NCI-H82 treated with DMSO at 0.1 percent for 48 hours (cell line): ENCODE measurements at regions not wholly inside any gene's neighbourhood (a gene's known extent, or its start where the extent isn't known, plus 50 kb on each side); places are given as distances from the start of the nearest gene placed in this dataset.
"Not testable (repeated sequence)": the region's sequence is repeated elsewhere in the genome, so short reads cannot be mapped to it uniquely, and the experiment has no call there.

Source experiments
- DNase-seq: peaks from one replicate; lab custom pipeline; 2025; ENCODE audit not compliant: unreplicated experiment; lab: John Stamatoyannopoulos, UW

DNA sequence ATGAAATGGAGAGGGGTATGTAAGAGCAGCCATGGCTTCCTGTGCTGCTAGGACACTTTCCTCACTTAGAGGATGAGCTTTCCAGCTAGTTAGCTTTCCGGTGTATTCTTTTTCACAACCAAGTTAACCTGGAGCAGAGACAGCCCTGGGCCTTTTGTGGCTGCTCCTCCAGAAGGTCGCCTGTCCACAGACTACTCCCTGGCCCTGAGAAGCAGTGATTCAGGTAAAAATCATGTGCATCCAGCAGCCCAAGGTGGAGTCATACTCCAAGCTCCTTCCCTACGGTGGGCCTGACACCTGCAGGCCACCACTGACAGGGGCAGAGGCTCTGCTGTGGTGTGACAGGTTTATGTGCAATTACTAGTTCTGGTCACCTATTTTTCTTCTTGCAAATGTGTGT lies 187.2 kb downstream of the ANKRD30B start:
- no peak for DNase-seq

DNA sequence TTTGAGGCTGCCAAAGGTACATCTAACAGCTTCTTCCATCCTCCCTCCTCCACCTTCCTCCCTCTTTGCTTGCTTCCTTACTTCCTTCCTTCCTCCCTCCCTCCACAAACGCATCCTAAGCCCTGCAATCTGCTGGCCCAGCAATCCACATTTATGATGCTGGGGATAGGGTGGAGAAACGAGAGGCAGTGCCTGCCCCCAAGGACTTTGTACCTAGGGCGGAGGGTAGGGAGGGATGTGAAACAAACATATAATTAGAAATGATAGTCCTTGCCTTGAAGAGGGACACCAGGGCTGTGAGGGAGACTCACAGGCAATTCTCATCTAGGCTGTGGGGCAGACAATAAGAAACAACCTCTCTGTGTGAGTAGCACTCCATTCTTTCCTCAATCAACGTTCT lies 188.3 kb downstream of the ANKRD30B start:
- DNase-seq, result no peak

DNA sequence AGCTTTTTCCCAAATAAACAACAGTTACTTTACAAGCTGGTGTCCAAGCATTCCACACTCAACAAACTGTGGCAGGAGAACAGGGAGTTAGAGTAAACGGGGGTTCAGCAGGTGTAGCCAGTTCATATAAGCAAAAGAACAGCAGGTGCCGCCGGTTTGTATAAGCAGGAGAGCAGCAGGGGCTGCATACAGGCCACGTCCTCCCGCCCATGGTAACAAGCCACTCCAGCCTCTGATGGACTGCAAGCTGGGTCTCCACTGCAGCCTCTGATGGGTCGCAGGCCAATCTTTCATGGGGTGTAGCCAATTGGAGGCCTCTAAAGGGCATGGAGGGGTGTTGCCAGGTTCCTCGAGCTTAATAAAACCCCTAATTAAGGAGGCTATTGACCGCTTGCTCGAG lies 189.3 kb downstream of the ANKRD30B start:
- DNase-seq, result no peak

DNA sequence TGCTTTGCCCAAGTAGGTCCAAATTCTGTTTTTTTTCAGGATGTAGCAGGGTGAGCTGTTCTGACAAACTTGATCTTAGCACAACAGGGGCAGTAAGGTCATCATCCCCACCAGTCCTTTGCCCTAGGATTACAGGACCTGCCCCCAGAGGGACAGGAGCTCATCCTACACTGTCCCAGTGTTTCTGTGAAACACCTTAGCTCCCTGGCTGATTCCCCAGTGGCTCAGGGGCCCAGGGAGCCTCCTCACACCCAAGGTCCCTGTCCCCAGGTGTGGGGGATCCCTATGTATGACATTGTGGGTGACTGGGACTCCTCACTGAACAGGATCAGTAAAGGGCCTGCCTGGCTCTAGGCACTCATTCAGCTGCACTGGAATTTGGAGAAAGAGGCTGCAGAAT lies 191.2 kb downstream of the ANKRD30B start:
- no peak for DNase-seq

DNA sequence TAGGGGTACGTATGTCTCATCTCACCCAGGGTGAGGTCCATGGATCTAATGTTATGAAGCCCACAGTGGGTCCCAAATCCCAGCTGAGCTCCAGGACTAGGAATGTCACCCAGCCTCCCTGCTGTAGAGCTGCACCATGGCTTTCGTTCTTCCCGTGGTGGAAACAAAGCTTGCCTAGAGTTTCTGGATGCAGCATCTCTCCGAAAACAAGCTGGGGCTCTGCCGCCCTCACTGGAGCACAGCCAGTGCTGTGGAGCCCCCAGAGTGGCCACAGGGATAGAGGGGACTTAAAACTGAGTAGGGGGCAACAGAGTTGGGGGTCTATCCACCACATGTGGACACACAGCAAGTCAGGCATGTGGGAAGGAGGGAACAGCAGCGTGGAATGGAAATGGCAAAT lies 192.1 kb downstream of the ANKRD30B start:
- not testable (repeated sequence) for DNase-seq

DNA sequence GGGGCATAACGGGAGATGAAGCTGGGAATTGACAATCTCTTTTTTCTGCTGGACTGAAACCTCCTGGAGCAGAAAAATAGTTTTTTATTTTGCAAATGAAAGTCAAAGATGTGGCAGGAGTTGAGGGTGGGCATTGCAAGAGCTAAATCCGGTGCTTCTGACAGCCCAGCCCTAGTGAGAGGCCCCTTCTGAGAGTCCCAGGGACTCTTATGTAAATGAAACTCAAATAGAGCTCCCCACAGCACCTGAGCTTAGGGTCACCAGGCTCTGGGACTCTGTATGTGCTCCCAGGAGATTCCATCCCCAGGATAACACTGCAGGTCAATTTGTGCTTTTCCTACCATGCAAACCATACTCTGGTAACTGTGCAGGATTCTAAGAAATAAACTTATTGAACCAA lies 192.8 kb downstream of the ANKRD30B start:
- DNase-seq, result no peak

DNA sequence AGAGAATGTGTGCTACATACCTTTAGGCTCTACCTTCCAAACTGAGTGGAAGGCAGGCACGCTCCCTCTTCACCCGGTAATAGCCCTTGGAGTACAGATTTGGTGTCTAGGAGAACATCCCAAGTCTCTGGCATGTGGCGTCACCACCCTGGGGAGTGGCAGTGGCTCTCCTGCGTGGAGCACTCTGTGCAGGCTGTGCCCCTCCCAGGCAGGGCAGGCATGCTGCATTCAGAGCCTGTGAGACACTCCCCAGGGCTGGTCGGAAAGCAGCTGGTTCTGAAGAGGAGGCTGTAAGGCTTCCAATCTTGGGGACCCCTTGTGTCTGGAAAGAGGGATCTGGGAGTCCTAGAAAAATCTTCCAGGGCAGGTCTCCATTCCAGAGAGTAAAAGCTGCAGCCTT lies 193.3 kb downstream of the ANKRD30B start:
- DNase-seq, result no peak

DNA sequence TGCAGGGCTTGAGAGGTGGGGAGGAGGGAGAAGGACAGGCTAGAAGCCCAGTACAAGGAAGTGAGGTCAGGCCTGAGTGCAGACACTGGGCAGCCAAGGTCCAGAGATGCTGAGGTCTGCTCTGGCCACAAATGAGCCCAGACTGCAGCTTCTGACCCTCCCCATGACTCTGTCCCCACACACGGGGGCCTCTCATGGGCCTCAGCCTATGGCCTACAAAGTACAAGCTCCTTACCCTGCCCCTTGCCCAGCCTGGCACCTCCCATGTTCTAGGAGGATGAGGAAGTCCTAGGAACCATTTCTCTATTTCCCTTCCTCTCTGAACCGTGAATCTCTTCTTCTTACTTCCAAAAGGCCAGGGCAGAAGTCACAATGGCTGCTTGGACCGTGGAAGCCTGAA lies 193.8 kb downstream of the ANKRD30B start:
- no peak for DNase-seq

DNA sequence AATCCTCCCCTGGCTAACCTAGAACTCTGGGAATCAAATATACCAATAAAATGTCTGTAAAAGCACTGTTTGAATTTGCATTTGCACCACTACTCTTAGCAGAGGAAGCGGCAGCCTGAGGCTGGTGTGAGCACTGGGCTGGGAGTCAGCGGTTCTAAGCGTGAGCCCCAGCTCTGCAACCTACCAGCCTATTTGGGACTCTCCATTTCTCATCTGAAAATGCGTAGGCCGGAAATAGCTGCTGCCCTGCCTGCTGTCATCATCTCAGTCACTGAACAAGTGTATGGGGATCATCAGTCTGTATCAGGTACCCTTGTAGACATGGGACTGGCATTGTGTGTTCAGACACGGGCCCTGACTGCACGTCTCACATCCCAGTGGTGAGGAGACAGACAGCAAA lies 194.3 kb downstream of the ANKRD30B start:
- no peak for DNase-seq

DNA sequence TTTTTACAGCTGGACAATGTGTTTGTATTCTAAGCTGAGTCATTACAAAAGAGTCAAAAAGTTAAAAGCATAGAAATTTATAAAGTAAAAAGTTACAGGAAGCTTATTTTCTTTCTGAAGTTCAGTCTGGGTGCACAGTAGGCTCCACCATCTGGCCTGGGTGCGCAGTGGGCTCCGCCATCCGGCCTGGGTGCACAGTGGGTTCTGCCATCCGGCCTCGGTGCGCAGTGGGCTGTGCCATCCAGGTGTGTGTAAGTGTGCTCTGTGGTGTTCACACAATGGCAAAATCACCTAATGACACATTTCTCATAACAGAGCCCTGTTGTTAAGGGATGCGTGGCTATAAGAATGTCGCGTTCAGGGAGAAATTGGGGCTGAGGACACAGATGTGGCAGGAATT lies 195.5 kb downstream of the ANKRD30B start:
- no peak for DNase-seq

DNA sequence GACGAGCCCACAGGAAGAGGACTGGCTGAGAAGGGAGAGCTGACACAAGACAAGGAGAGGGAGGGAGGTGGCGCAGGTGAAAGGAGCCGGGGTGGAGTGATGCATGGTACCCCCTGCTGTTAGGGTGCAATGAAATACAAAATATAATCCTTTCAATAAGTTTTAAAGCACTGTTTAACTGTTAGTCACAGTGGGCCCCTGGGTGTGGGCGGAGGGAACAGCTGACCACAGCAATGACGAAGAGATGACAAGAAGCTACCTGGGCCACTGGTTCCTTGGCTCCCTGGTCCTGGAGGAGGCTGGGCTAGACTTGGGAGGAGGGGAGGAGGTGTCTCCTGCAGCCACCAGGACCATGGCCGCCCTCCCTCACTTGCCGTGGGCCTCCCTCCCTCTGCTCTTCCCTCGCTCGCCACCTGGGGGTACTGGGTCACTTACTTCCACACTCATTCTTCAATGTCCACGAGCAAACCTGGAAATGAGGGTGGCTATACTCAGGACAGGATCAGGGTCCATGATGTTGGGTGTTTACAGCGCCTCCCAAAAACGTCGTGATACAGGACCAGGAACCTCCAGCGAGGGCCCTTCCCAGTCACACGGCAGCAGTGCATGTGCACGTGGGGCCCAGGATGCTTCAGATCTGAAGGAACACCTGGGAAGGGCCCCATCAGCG lies 196.1 kb downstream of the ANKRD30B start:
- DNase-seq, result no peak

DNA sequence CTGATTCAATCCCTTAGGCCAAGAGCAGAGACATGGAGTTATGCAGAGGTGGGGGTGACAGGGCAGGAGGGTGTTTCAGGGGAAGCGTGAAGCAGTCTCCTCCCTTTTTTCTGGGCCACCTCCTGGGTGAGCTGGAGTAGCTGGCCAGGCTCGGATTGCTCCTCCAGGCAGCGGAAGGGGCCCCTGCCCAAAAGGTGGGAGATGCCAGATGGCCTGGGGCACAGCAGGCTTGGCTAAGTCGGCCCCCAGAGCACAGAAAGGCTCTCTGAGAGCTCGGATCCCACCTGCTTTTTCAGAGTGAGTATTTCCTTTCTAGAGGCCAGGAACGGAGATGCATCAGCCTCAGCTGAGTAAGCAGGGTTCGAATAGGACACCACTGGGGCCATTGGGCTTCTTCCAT lies 196.9 kb downstream of the ANKRD30B start:
- no peak for DNase-seq

DNA sequence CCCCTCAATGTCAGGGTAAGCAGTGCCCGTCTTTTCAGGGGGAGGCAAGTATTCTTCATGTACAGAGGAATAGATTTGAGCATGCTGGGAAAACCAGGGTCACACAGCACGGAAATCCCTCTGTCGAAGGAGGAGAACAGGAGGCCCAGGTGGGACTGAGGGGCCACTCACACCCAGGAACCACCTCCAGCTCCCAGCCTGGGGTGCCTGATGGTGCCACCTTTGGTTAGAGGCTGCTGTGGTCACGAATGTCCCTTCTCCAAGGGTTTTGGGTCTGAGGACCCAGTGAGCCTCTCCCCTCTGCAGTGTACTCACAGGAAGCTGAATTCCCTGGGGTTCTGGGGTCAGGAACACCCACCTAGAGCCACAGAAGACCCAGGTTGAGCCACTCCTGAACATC lies 197.3 kb downstream of the ANKRD30B start:
- no peak for DNase-seq

DNA sequence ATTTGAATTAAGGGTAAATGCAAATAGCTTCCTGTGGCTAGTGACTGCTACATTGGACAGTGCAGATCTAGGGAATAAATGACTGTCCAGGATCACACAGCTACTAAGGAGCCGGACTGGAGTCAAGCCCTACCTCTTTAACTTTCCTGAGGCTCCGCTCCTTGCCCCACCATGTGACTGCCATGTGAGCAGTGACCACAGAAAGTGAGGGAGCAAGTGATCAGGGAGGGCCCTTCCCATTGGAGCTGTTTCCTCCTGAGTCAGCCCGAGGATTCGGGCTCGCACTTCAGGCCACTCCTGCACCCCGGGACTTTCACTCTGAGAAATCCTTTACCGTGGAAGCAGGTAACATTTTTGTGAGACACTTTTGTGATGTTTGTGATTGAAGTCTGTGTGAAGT lies 198.0 kb downstream of the ANKRD30B start:
- DNase-seq, result no peak

DNA sequence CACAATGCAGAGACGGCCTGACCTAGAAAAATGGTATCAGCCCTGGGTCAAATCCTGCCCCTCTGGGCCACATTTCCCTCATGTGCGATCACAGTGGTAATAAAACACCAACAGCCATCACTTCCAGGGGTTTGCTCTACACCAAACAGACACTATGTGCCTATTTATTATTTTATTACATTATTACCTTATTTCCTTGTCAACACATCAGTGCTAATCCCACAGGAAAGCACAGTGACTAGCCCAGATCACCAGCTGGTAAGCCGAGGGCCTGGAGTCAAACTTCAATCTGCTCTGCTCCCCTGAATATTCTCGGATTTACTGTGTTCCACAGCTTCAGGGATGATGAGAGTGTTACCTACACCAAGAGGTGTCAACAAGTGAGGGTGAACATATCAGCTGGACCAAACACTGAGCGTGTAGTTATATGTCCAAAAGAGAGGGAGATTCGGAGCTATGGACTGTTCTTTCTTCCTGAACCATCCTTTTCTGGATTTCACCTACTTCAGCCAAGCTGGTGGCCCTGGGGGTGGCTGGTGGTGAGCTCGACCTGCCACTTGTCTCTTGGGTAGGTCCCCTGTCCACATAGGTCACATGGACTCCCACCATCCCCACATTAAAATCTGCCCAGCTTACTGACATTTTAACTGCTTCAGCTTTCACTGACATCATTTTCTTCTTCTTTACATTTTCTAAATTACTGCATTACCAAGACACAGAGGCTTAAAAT lies 198.9 kb downstream of the ANKRD30B start:
- not testable (repeated sequence) for DNase-seq

DNA sequence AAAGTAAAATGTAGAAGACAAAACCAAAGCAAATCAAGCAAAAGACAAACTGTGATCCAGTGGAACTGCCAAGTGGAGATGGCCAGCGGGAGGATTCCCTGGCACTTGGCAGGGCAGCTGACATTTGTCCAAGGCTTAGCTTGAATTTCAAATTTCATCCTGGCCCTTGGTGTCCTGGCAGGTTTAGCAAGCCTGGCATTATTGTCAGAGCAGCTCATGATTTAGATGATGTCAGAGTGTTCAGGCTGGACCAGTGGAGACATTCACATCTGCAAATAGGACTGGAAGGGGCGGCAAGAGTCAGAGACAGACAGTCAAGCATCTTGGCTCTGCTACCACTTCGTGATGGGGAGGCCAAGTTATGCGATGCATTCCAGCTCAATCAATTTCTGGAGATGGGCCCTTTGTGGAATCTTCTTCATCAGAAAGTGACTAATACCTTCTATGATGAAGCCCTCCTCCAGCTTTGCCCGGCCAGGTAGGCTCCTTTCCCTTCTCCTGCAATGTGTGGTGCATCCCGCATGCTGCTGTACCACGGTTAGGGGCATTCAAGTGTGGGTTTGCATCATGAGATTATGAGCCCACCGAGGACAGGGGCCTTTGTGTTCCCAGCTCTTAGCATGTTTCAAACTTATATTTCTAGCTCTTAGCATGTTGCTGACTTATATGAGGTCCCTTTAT lies 199.7 kb downstream of the ANKRD30B start:
- DNase-seq, result no peak

DNA sequence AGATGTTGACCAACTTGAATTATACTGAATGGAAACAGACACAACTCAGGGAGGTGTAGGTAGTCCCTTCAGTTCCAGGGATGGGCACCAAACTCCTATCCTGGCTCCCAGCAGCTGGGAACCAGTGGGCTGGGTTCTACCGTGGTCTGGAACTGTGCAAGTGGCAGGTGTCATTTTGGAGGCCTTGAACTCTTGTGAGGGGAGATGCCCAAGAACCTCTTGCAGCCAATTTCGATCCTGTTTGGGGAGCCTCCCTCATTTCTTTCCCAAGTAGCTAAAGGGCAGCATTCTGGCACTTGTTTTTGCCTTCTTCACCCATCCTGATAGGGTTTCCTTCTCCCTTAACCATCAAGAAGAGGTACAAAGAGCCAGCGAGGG lies 200.2 kb downstream of the ANKRD30B start:
- DNase-seq, result no peak

DNA sequence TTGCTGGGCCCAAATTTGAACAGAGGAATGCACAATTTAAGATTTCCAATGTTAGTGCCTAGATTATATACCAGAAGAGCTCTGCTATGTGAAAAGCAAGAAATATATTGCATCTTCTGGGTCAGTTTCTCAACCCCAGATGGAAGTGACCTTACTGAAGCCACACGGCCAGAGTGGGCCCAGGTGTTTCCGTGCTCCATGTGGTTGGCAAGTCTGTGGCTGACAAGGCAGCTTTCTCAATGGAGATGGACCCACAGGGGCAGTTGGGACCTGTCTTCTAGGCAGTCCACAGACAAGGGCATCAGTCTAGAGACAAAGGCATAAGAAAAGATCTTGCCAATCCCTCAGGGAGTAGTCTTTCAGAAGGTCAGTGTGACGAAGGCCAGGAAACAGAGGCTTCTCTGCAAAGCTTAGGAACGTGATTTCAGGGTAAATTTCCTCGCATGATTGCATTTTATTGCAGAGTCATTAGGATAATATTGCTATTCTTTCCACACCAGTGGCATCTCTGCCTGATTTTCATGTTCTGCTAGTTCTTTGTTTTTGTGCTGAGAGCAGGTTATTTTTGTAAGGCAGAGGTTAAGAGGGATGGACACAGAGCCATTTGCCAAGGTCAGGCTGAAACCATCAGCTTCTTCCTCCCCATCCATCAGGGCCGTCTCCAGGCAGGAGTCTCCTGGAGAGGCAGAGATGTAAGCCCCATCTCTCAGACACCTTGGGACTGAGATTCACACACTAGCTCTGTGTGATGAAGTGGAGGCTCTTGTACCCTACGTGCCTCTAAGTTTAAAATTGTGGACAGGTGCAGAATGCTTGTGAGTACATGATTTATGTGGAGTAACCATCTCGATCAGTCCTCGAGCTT lies 202.1 kb downstream of the ANKRD30B start:
- DNase-seq, result no peak

DNA sequence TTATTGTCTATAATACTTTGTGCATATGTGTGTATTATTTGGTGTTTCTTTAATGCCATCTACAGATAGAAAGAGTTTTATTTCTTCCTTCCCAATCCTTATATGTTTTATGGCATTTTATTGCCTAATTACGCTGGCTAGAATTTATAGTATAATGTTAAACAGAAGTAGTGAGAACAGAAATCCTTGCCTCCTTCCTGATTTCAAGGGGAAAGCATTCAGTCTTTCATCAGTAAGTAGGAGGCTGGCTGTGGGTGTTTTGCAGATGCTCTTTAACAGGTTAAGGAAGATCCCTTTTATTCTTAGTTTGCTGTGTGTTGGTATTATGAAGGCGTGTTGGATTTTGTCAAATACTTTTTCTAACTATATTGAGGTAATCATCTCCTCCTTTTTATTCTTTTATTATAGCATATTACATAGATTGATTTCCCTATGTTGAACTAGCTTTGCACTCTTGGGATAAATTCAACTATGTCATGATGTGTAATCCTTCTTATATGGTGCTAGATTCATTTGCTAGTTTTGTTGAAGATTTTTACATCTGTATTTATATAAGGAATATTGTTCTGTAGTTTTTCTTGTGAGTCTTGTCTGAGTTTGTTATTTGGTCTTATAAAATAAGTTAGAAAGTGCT lies 204.6 kb downstream of the ANKRD30B start:
- DNase-seq, result not testable (repeated sequence)

DNA sequence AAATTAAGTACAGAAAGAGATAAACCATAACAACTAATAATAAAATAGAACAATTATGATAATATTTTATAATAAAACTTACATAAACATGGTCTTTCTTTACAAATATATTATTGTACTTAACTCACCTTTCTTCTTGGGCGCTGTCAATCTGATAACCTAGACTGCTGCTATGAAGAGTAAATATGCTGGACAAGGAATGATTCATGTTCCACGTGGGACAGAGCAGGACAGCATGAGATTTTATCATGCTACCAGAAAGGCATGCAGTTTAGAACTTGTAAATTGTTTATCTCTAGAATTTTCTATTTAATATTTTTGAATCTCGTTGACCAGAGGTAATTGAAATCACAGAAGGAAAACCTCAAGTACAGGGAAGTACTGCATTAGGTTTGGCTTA lies 210.7 kb downstream of the ANKRD30B start:
- DNase-seq, result no peak

DNA sequence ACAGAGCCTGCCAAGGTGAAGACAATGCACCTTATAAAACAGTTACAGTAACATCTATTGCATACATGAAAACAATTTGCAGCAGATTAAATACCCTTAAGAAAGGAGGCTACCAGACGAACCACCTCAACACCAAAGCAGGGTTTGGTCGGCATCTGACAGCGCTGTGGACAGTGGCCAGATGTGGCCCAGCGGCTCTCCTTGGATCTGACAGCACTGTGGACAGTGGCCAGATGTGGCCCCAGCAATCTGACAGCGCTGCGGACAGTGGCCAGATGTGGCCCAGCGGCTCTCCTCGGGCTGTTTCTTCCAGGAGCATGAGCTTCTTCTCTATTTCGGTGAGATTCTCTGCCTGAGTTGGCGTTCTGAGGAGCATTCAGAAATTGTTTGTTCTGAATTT lies 211.6 kb downstream of the ANKRD30B start:
- no peak for DNase-seq
